Cardiac septum (tissue), 1 donor: ENCODE measurements at regions not wholly inside any gene's neighbourhood (a gene's known extent, or its start where the extent isn't known, plus 50 kb on each side); places are given as distances from the start of the nearest gene placed in this dataset.
A peak's percentile ranks its signal among the peaks of the same experiment; 100 is the strongest.

Experiments
- DNase-seq: peaks from one replicate; pipeline ENCODE4 v3.0.0-alpha.2; 2020; ENCODE audit warnings: low spot score
- intact Hi-C: fragments of 100-400 bp; cut with DNase I; formaldehyde crosslinking; loops from one replicate; pipeline ENCODE4 v1.14.0; 2022
- donor health status: DM: no; HTN: no; CAD: no.

- intact Hi-C loops, result no loop called here
- no peak for DNase-seq
These were observed 443.7 kb downstream of the TNS1 start for GRCh38 chr2:217559084-217559483.

- intact Hi-C loops, result no loop called here
- DNase-seq, result no peak
These were observed 447.5 kb downstream of the TNS1 start for GRCh38 chr2:217555081-217555876.

DNA sequence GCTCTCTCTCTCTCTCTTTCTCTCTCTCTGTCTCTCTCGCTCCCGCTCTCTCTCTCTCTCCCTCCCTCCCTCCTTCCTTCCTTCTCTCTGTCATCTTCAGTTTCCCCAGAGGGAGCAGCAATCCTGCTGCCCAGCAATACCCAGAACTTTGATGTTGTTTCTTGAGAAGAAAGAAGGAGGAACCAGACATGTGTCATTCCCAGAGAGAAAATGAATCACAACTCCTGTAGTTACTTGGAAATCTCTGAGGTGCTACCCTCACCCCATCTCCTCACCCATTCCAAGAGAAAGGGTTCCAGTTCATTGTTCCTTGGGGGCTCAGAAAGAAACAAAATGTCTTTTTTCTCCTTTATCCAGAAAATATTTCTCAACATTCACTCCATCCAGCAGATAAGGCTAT is 449.1 kb downstream of the TNS1 start:
- intact Hi-C loops, result no loop called here
- no peak for DNase-seq

DNA sequence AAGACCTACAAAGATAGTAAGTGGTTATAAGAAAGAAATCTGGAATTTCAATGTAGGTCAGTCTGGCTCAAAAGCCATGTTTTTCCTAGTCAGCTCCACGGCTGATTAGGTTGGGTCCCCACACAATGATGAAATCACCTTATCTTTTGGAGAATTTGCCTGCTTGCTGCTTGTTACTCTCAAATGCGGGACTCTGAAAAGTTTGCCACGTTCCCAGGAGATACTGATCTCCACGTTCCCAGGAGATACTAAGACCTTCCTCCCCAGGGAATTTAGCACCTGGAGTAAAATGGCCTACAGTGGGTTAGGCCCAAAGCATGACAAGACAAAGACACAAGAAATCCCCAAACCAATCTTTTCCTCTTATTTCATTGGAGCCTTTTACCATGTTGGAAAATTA is 449.6 kb downstream of the TNS1 start:
- DNase-seq, result no peak
- intact Hi-C loops, result no loop called here

GRCh38 chr2:217552081-217552480 is 450.7 kb downstream of the TNS1 start:
- no peak for DNase-seq
- intact Hi-C loops, result no loop called here

- intact Hi-C loops, result no loop called here
- no peak for DNase-seq
These were observed 451.4 kb downstream of the TNS1 start for GRCh38 chr2:217551252-217551899.

DNA sequence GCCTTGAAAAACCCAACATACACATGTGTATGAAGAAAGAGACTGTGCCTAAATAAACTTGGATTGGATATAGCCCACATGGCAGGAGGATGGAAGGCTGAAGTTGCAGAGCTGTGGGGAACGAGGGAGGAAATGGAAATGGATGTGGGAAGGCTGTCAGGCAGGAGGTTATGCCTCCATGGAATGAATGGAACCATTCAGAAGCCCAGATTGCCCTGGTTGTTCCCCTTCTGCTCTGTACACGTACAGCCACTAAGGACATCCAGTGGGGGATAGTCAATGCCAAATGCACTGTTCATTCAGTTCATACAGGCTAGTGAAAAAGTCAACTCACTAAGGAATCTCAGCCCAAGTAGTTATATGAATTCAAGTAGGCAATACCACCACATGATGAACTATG is 463.7 kb downstream of the TNS1 start:
- intact Hi-C loops, result no loop called here
- no peak for DNase-seq

GRCh38 chr2:217538719-217539118 is 464.1 kb downstream of the TNS1 start:
- intact Hi-C loops, result no loop called here
- DNase-seq, result no peak

DNA sequence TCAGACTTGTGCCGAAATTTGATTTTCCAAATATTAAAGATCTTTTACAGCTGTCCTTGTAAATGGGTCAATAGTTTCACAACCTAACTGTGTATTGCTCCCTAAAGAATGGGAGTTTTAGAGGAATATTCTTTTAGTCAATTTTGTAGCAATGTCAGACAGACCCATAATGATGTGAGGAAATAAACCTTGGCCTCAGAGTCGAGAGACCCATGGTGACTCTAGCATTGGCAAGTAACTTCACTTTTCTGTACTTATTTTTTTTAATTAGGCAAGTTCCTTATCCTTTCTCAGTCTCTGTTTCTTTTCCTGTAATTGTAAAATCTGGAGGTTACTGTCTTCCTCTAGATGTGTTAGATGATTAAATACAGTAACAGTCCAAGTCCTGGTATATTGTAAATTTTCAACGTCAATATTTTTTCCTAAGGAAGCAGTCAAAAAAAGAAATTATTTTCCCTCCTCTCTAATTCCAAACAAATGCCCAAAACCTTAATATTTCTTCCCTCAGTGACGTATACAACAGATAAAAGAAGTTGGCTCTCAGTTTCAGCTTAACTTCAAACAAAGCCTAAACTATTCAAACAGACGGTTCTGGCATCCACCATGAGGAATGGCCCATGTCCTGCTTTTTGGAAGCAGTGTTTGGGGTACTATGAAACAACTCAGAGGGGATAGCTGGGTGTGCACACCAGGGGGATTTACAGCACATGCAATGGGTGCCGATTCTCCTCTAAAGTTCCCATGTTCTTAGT is 466.7 kb downstream of the TNS1 start:
- no peak for DNase-seq
- intact Hi-C loops, result no loop called here

DNA sequence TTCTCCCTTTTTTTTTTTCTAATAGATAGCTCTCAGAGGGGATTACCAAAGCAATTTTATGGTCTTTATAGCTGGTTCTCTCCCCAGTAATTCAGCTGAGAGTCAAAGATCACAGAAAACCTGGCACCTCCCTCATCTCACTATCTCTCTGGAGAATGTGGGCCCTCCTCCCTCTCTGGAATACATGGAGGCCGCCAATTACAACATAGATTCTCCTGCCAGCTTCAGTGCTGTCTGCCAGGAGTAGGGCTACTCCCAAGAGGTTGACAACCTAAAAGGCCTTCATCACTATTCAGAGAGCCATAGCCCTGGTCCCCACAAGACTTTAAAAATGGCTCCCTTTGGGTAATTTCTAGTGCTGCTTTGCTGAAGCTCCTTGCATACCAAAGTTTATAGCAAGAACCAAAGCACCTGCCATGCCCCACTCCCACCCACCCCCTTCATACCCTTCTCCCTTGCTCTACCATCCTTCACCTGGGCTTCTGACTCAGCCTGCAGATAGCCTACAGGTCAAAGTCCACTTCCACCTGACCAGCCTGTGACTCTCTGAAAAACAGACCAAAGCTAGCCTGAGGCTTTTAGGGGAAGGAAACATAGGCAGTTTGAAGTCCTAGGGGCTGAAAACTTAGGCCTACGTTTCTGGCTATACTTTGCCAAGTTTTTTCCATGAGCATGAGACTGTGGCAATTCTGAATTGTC is 472.3 kb downstream of the TNS1 start:
- intact Hi-C loops, result no loop called here

GRCh38 chr2:217529271-217529670 is 473.5 kb downstream of the TNS1 start:
- no peak for DNase-seq
- intact Hi-C loops, result loop anchor here (5.0 kb wide), 1 partner anchor 78 kb away; no protein-coding TSS in a partner anchor

More for the DNA sequence above, 472.3 kb downstream of the TNS1 start:
- no peak for DNase-seq

- intact Hi-C loops, result loop anchor here (5.0 kb wide), 1 partner anchor 80 kb away; no protein-coding TSS in a partner anchor
- DNase-seq, result no peak
These were observed 475.1 kb downstream of the TNS1 start for GRCh38 chr2:217527590-217528202.

DNA sequence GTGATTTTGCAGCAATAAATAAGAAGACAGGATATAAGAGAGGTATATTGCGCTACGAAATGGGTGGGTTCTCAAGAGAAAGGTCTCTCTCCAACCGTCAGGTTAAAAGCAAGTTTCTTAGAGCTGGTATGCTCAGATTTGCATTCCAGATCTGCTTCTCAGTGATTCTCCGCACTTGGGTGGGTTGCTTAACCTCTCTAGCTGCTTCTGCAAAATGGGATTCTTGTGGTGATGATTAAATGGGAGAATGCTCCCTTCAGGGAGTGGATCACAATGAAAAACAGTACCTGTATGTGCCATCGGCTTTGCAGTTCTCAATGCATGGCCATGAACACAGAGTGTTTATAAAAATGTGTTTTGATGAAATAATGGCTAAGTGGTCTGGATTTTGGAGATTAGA is 477.7 kb downstream of the TNS1 start:
- intact Hi-C loops, result loop anchor here (5.0 kb wide), 1 partner anchor 82 kb away; no protein-coding TSS in a partner anchor
- no peak for DNase-seq

- peak; percentile 79 for DNase-seq
- intact Hi-C loops, result no loop called here
These were observed 479.5 kb downstream of the TNS1 start for GRCh38 chr2:217523286-217523685.

DNA sequence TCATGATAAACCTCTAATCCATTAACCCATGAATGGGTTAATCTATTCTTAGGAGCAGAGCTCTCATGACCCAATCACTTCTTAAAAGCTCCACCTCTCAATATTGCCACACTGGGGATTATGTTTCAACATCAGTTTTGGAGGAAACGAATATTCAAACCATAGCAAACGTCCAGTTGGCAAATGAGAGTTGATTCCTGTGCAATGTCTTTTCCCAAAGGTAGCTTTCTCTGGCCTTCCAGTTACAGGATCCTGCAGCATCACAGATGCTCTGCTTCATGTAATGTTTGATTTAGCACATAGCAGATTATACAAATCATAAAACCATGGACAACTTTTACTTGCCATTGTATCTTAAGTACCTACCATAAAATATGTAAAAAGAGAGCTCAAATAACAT is 481.0 kb downstream of the TNS1 start:
- intact Hi-C loops, result no loop called here
- DNase-seq, result no peak

DNA sequence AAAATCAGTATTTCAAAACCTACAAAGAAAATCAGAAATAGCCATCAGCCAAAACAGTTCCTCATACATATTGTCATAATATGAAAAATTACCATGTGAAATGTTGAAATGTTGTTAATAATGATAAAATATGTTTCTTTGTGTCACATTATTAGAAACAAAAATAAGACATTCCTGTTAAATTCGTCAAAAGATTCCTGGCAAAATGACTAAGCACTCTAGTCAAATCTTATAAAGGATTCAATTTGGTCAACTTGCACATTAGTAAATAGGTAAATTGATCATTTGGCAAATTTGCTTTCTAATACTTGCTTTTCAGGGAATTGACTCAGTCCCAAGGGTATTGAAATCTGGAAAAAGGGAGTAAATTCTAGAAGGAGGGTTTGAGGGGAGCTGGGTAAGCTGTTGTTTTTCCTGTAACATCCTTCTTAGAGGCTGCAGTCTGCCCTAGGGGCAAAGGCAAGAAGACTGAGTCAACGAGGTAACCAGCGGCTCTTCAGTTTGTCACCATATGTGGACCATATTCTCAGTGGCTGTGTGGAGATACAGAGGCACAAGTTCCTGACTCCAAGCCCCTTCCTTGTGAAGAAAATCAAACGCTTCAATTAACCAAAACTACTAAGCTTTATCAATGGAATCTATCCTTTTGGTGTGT is 482.3 kb downstream of the TNS1 start:
- no peak for DNase-seq
- intact Hi-C loops, result no loop called here

GRCh38 chr2:217517402-217517801 is 485.4 kb downstream of the TNS1 start:
- intact Hi-C loops, result loop anchor here (5.0 to 10.0 kb wide), 3 partner anchors 135 to 523 kb away; no protein-coding TSS in a partner anchor
- DNase-seq, result no peak

GRCh38 chr2:217515615-217516309 is 487.0 kb downstream of the TNS1 start:
- DNase-seq, result no peak
- intact Hi-C loops, result loop anchor here (5.0 to 10.0 kb wide), 3 partner anchors 137 to 521 kb away; no protein-coding TSS in a partner anchor
